Keratinocyte (primary cell): ENCODE measurements at regions not wholly inside any gene's neighbourhood (a gene's known extent, or its start where the extent isn't known, plus 50 kb on each side); places are given as distances from the start of the nearest gene placed in this dataset.

Experiments
- DNase-seq: peaks from one replicate; pipeline ENCODE4 v3.0.0-alpha.2; 2011; ENCODE audit warnings: low read depth, missing footprints, low spot score
- FAIRE-seq: peaks from 2 replicates; lab custom pipeline; 2011; peaks lifted over from hg19 to GRCh38; lab: Jason Lieb, UNC
- H2AFZ ChIP-seq: 2 replicates; pipeline ENCODE4 v1.6.0; 2012; ENCODE audit warnings: low read length, control low read depth, inconsistent platforms; ENCODE audit not compliant: control insufficient read depth
- H3K27ac ChIP-seq: 2 replicates; pipeline ENCODE4 v1.5.1; 2011; ENCODE audit warnings: low read length; ENCODE audit not compliant: control insufficient read depth, insufficient read depth
- H3K27me3 ChIP-seq: 3 replicates; pipeline ENCODE4 v1.6.0; 2011; ENCODE audit warnings: low read length; ENCODE audit not compliant: control insufficient read depth, insufficient read depth; ENCODE audit errors: extremely low read depth
- H3K36me3 ChIP-seq, 2 experiments: 2 replicates in 1 of 2; 3 replicates in 1 of 2; pipeline ENCODE4 v1.5.1; 2011; ENCODE audit warnings: low read length in 2 of 2, mild to moderate bottlenecking in 1 of 2; ENCODE audit not compliant: control insufficient read depth in 2 of 2, insufficient read depth in 2 of 2; ENCODE audit errors: extremely low read depth in 1 of 2
- H3K4me1 ChIP-seq: 3 replicates; pipeline ENCODE4 v1.5.1; 2011; ENCODE audit warnings: low read length; ENCODE audit not compliant: control insufficient read depth, insufficient read depth; ENCODE audit errors: extremely low read depth
- H3K4me2 ChIP-seq: 3 replicates; pipeline ENCODE4 v1.6.0; 2011; ENCODE audit warnings: low read depth, low read length; ENCODE audit not compliant: control insufficient read depth, insufficient read depth; ENCODE audit errors: extremely low read depth
- H3K4me3 ChIP-seq, 3 experiments: fragments of 200-600 bp in 1 of 3; sonication (generic) in 1 of 3; 2 replicates in 2 of 3; 3 replicates in 1 of 3; pipeline ENCODE4 v1.5.1; 2011 to 2016; ENCODE audit warnings: low read length in 3 of 3, mild to moderate bottlenecking in 3 of 3, control low read depth in 2 of 3, inconsistent platforms in 1 of 3, low read depth in 1 of 3, mixed read lengths in 1 of 3, mixed run types in 1 of 3, moderate library complexity in 1 of 3; ENCODE audit not compliant: control insufficient read depth in 2 of 3, insufficient read depth in 2 of 3; ENCODE audit errors: extremely low read depth in 1 of 3
- H3K79me2 ChIP-seq: 2 replicates; pipeline ENCODE4 v1.6.0; 2012; ENCODE audit warnings: low read length; ENCODE audit not compliant: control insufficient read depth, insufficient read depth
- H3K9ac ChIP-seq: 3 replicates; pipeline ENCODE4 v1.6.0; 2011; ENCODE audit warnings: low read length; ENCODE audit not compliant: control insufficient read depth, insufficient read depth; ENCODE audit errors: extremely low read depth
- H3K9me1 ChIP-seq: 3 replicates; pipeline ENCODE4 v1.6.0; 2011; ENCODE audit warnings: low read length; ENCODE audit not compliant: control insufficient read depth, insufficient read depth; ENCODE audit errors: extremely low read depth
- H3K9me3 ChIP-seq: 2 replicates; pipeline ENCODE4 v1.5.1; 2012; ENCODE audit warnings: low read depth, low read length; ENCODE audit not compliant: control insufficient read depth
- H4K20me1 ChIP-seq: 3 replicates; pipeline ENCODE4 v1.6.0; 2011; ENCODE audit warnings: low read length; ENCODE audit not compliant: control insufficient read depth, insufficient read depth; ENCODE audit errors: extremely low read depth
- CTCF ChIP-seq, 3 experiments: IDR thresholded peaks in 1 of 3; conservative IDR thresholded peaks in 1 of 3; optimal IDR thresholded peaks in 1 of 3; 2 replicates in 2 of 3; 3 replicates in 1 of 3; pipeline versions ENCODE3 to v1.5.1; 2011; ENCODE audit warnings: low read length in 3 of 3, mild to moderate bottlenecking in 3 of 3, moderate library complexity in 2 of 3, control low read depth in 1 of 3, inconsistent platforms in 1 of 3; ENCODE audit not compliant: insufficient read depth in 2 of 3; ENCODE audit errors: extremely low read depth in 1 of 3
- EZH2 ChIP-seq: IDR thresholded peaks from one replicate; pipeline ENCODE4 v1.6.1; 2012; ENCODE audit warnings: inconsistent platforms, mild to moderate bottlenecking, low read length, moderate library complexity
- dilution Hi-C: fragments of 300-500 bp; cut with MboI; formaldehyde crosslinking; loops from one replicate; pipeline ENCODE4 v1.7.0; 2020; ENCODE audit warnings: low sequenced_read_pairs; ENCODE audit not compliant: extremely low pct_ligation_motif_present

- Histone ChIP-seq H4K20me1 (no peaks in the 10 kb centered on the region), H3K4me1 (peaks cover 27% of the 10 kb centered on the region), H3K9me1 (no peaks in the 10 kb centered on the region), H2AFZ (no peak overlapping the region), H3K4me3 (no peak overlapping the region), H3K4me2 (no peak overlapping the region), H3K79me2 (no peaks in the 10 kb centered on the region), H3K27me3 (no peaks in the 10 kb centered on the region), H3K9ac (no peak overlapping the region), H3K27ac (no peak overlapping the region), H3K36me3 (no peaks in the 10 kb centered on the region), H3K9me3 (no peaks in the 10 kb centered on the region)
- no peak for FAIRE-seq
- TF ChIP-seq CTCF (optimal IDR thresholded peaks at IDR 0.05 in 1 of 3, IDR thresholded peaks at IDR 0.05 in 1 of 3, conservative IDR thresholded peaks at IDR 0.05 in 1 of 3; ENCODE audit: extremely low read depth in 1 of 3, insufficient read depth in 2 of 3, low read length in 3 of 3): no peak
- TF ChIP-seq EZH2: no peak
- DNase-seq: no peak
- dilution Hi-C loops: no loop called here
Measured at GRCh38 chr14:42143114-42143513, 536.4 kb downstream of the LRFN5 start.

DNA sequence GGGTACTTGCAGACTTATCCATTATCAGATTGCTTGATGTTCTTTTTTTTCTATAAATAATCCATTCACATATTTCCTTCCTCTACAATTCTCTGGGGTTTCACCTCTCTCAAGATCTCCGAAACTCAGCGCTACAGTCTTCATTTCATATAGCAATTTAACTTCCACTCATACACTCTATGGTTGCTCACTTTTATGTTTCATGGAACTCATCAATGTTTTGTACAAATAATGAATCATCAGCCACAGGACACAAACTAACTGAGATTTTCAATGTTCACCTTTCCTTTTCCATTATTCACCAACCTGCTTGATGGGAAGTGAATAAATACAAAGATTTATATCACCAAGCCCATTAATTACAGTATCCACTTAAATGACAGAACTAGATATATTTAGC, 534.7 kb downstream of the LRFN5 start:
- no peaks in the 10 kb centered on the region for H3K79me2 ChIP-seq
- H3K27ac ChIP-seq: peak overlapping the region; percentile 76
- no peaks in the 10 kb centered on the region for H3K27me3 ChIP-seq
- no peak overlapping the region for H2AFZ ChIP-seq
- no peaks in the 10 kb centered on the region for H4K20me1 ChIP-seq
- peak overlapping the region; percentile 22 for H3K4me2 ChIP-seq
- DNase-seq (no peak), FAIRE-seq (no peak)
- no peak overlapping the region for H3K4me3 ChIP-seq
- no peak overlapping the region for H3K9ac ChIP-seq
- peaks cover 27% of the 10 kb centered on the region for H3K4me1 ChIP-seq
- TF ChIP-seq EZH2 (no peak), CTCF (optimal IDR thresholded peaks at IDR 0.05 in 1 of 3, IDR thresholded peaks at IDR 0.05 in 1 of 3, conservative IDR thresholded peaks at IDR 0.05 in 1 of 3; ENCODE audit: extremely low read depth in 1 of 3, insufficient read depth in 2 of 3, low read length in 3 of 3) (no peak)
- H3K36me3 ChIP-seq: no peaks in the 10 kb centered on the region
- dilution Hi-C loops: no loop called here
- H3K9me1 ChIP-seq: no peaks in the 10 kb centered on the region
- no peaks in the 10 kb centered on the region for H3K9me3 ChIP-seq
